IMR-90 (cell line): ENCODE measurements at regions not wholly inside any gene's neighbourhood (a gene's known extent, or its start where the extent isn't known, plus 50 kb on each side); places are given as distances from the start of the nearest gene placed in this dataset.

Experiments
- ATAC-seq: fragments of 200-7000 bp; cut with Tn5 transposase; 2 replicates; pipeline ENCODE4 v1.9.1; 2020; ENCODE audit warnings: low read depth, mild to moderate bottlenecking, moderate library complexity
- BruUV-seq: library from RNA; stranded (reverse); fragments of 400-500 nt; replicated peaks from 2 replicates; lab custom pipeline; 2021; lab: Mats Ljungman, UMichigan
- CTCF ChIA-PET: fragments of 300-600 bp; formaldehyde crosslinking; extraction: SDS; loops from one replicate; lab custom pipeline; 2021; ENCODE audit warnings: antibody characterized with exemption; lab: Yijun Ruan, JAX
- POLR2A ChIA-PET: fragments of 300-600 bp; sonication (Branson Sonifier 250); formaldehyde crosslinking; loops from one replicate; lab custom pipeline; 2022; ENCODE audit warnings: antibody characterized with exemption; ENCODE audit not compliant: unreplicated experiment; lab: Charles Lee
- DNase-seq: peaks from one replicate; pipeline ENCODE4 v3.0.0; 2013
- H2AFZ ChIP-seq: replicated peaks from 2 replicates; pipeline ENCODE3; 2013; ENCODE audit warnings: low read length, mild to moderate bottlenecking; ENCODE audit not compliant: poor library complexity
- H2AK5ac ChIP-seq: 2 replicates; pipeline ENCODE4 v1.6.1; 2013; ENCODE audit warnings: low read depth, low read length, inconsistent platforms
- H2AK9ac ChIP-seq: replicated peaks from 2 replicates; pipeline ENCODE3; 2013; ENCODE audit warnings: mild to moderate bottlenecking, low read depth, low read length, moderate library complexity; ENCODE audit not compliant: poor library complexity
- H2BK120ac ChIP-seq: 2 replicates; pipeline ENCODE4 v1.6.1; 2013; ENCODE audit warnings: low read depth, low read length, inconsistent platforms
- H2BK15ac ChIP-seq: 3 replicates; pipeline ENCODE4 v1.6.1; 2013; ENCODE audit warnings: low read depth, low read length, inconsistent platforms
- H2BK20ac ChIP-seq: 2 replicates; pipeline ENCODE4 v1.6.1; 2013; ENCODE audit warnings: low read depth, mild to moderate bottlenecking, inconsistent platforms, low read length, moderate library complexity
- H2BK5ac ChIP-seq: 2 replicates; pipeline ENCODE4 v1.6.1; 2013; ENCODE audit warnings: mild to moderate bottlenecking, low read depth, low read length, inconsistent platforms; ENCODE audit not compliant: poor library complexity, severe bottlenecking
- H3K14ac ChIP-seq: replicated peaks from 2 replicates; pipeline ENCODE4 v1.6.1; 2013; ENCODE audit warnings: low read depth, low read length, inconsistent platforms
- H3K18ac ChIP-seq: 2 replicates; pipeline ENCODE4 v1.6.1; 2013; ENCODE audit warnings: low read depth, low read length, control low read depth
- H3K23ac ChIP-seq: 2 replicates; pipeline ENCODE4 v1.6.1; 2013; ENCODE audit warnings: low read depth, low read length, inconsistent platforms
- H3K27ac ChIP-seq: 2 replicates; pipeline ENCODE4 v1.5.1; 2013; ENCODE audit warnings: mild to moderate bottlenecking, control low read depth, low read length; ENCODE audit not compliant: insufficient read depth
- H3K27me3 ChIP-seq: 2 replicates; pipeline ENCODE4 v1.6.1; 2013; ENCODE audit warnings: low read length; ENCODE audit not compliant: control insufficient read depth, insufficient read depth
- H3K36me3 ChIP-seq: 2 replicates; pipeline ENCODE4 v1.6.1; 2013; ENCODE audit warnings: low read length, mixed read lengths; ENCODE audit not compliant: control insufficient read depth, insufficient read depth
- H3K4ac ChIP-seq: 2 replicates; pipeline ENCODE4 v1.6.1; 2013; ENCODE audit warnings: low read depth, low read length, inconsistent platforms
- H3K4me1 ChIP-seq: 2 replicates; pipeline ENCODE4 v1.6.1; 2013; ENCODE audit warnings: low read length, mixed read lengths; ENCODE audit not compliant: control insufficient read depth, insufficient read depth
- H3K4me2 ChIP-seq: 2 replicates; pipeline ENCODE4 v1.6.1; 2013; ENCODE audit warnings: low read depth, mild to moderate bottlenecking, control low read depth, low read length, moderate library complexity
- H3K4me3 ChIP-seq: 2 replicates; pipeline ENCODE4 v1.5.1; 2013; ENCODE audit warnings: low read depth, mild to moderate bottlenecking, control low read depth, low read length, moderate library complexity; ENCODE audit not compliant: insufficient read depth
- H3K56ac ChIP-seq: 2 replicates; pipeline ENCODE4 v1.6.1; 2013; ENCODE audit warnings: low read length, inconsistent platforms; ENCODE audit not compliant: insufficient read depth; ENCODE audit errors: extremely low read depth
- H3K79me1 ChIP-seq, 2 experiments: 2 replicates each; pipeline ENCODE4 v1.6.1; 2013; ENCODE audit warnings: low read length in 2 of 2, inconsistent platforms in 1 of 2, low read depth in 1 of 2
- H3K9ac ChIP-seq: 2 replicates; pipeline ENCODE4 v1.6.1; 2013; ENCODE audit warnings: low read depth, low read length, control low read depth
- H3K9me1 ChIP-seq: 2 replicates; pipeline ENCODE4 v1.6.1; 2013; ENCODE audit warnings: low read length, inconsistent platforms; ENCODE audit not compliant: insufficient read depth
- H3K9me3 ChIP-seq: 2 replicates; pipeline ENCODE4 v1.6.1; 2013; ENCODE audit warnings: low read length; ENCODE audit not compliant: control insufficient read depth, insufficient read depth
- H4K20me1 ChIP-seq: 2 replicates; pipeline ENCODE4 v1.6.1; 2013; ENCODE audit warnings: low read length, inconsistent platforms; ENCODE audit not compliant: insufficient read depth
- H4K5ac ChIP-seq: 2 replicates; pipeline ENCODE4 v1.6.1; 2013; ENCODE audit warnings: mild to moderate bottlenecking, low read depth, low read length, control low read depth
- H4K8ac ChIP-seq, 2 experiments: 2 replicates each; pipeline ENCODE4 v1.6.1; 2013; ENCODE audit warnings: low read depth in 2 of 2, low read length in 2 of 2, control low read depth in 1 of 2, inconsistent platforms in 1 of 2
- H4K91ac ChIP-seq: 2 replicates; pipeline ENCODE4 v1.6.1; 2013; ENCODE audit warnings: low read depth, low read length, inconsistent platforms; ENCODE audit not compliant: insufficient read depth
- BHLHE40 ChIP-seq: fragments of 150-350 bp; IDR thresholded peaks from 2 replicates; pipeline ENCODE4 v1.6.1; 2016; ENCODE audit warnings: mild to moderate bottlenecking, low read depth, low read length
- CHD1 ChIP-seq: IDR thresholded peaks from 2 replicates; pipeline ENCODE4 v1.6.1; 2012; ENCODE audit warnings: low read depth, low read length, improper control_type of control experiment
- CTCF ChIP-seq: conservative IDR thresholded peaks from 2 replicates; pipeline ENCODE4 v1.5.1; 2012; ENCODE audit warnings: mild to moderate bottlenecking, low read depth, low read length, improper control_type of control experiment
- FOS ChIP-seq: fragments of 150-350 bp; IDR thresholded peaks from 2 replicates; pipeline ENCODE4 v1.6.1; 2016; ENCODE audit warnings: low read depth, low read length
- MAZ ChIP-seq: IDR thresholded peaks from 2 replicates; pipeline ENCODE4 v1.6.1; 2012; ENCODE audit warnings: low read depth, mild to moderate bottlenecking, low read length, improper control_type of control experiment, moderate library complexity, borderline replicate concordance
- MXI1 ChIP-seq: IDR thresholded peaks from 2 replicates; pipeline ENCODE4 v1.6.1; 2012; ENCODE audit warnings: low read depth, mild to moderate bottlenecking, low read length, moderate library complexity, borderline replicate concordance
- POLR2A ChIP-seq: IDR thresholded peaks from 2 replicates; pipeline ENCODE4 v1.6.1; 2012; ENCODE audit warnings: mild to moderate bottlenecking, low read depth, low read length
- RAD21 ChIP-seq: IDR thresholded peaks from 2 replicates; pipeline ENCODE4 v1.6.1; 2012; ENCODE audit warnings: low read length, improper control_type of control experiment
- RCOR1 ChIP-seq: IDR thresholded peaks from 2 replicates; pipeline ENCODE4 v1.6.1; 2012; ENCODE audit warnings: mild to moderate bottlenecking, low read length, improper control_type of control experiment; ENCODE audit not compliant: insufficient replicate concordance
- USF2 ChIP-seq: fragments of 150-350 bp; IDR thresholded peaks from 2 replicates; pipeline ENCODE4 v1.6.1; 2017; ENCODE audit warnings: mild to moderate bottlenecking, antibody characterized with exemption, low read length, low read depth
- WGBS, 2 experiments: methylation state at CpG; one replicate each; pipeline versions ENCODE4 v1.1.5 to v1.1.7; 2013; ENCODE audit warnings: missing lambda C conversion rate in 2 of 2; ENCODE audit not compliant: insufficient read length in 1 of 2; ENCODE audit errors: extremely low coverage in 2 of 2; 5-methylcytosine and 5-hydroxymethylcytosine counted together
- dilution Hi-C: fragments of 300-500 bp; cut with HindIII; formaldehyde crosslinking; loops from one replicate; pipeline ENCODE4 v1.14.3; 2018; ENCODE audit warnings: low sequenced_read_pairs; ENCODE audit not compliant: unreplicated experiment
- in situ Hi-C: fragments of 300-500 bp; cut with MboI; formaldehyde crosslinking; loops from 3 replicates; pipeline ENCODE4 v1.14.3; 2019; ENCODE audit warnings: low sequenced_read_pairs, inconsistent platforms, mixed read lengths
- intact Hi-C: fragments of 100-400 bp; cut with micrococcal nuclease; formaldehyde crosslinking; loops from 2 replicates; pipeline ENCODE4 v1.10.0; 2022

GRCh38 chr18:68484241-68484640 lies 230.7 kb downstream of the TMX3 start:
- Histone ChIP-seq H3K23ac (no peak overlapping the region), H3K27me3 (no peaks in the 10 kb centered on the region), H3K36me3 (no peaks in the 10 kb centered on the region), H3K4me1 (peaks cover 4% of the 10 kb centered on the region; the same call in 1 of the 2 replicates), H3K4ac (peak overlapping the region; percentile 49), H4K91ac (peak overlapping the region; percentile 4; the same call in 1 of the 2 replicates), H3K9me3 (no peaks in the 10 kb centered on the region), H2BK120ac (peak overlapping the region; percentile 35; the same call in 1 of the 2 replicates), H3K27ac (no peak overlapping the region), H4K8ac (no peak overlapping the region), H4K20me1 (no peaks in the 10 kb centered on the region), H3K79me1 (no peaks in the 10 kb centered on the region), H3K56ac (no peak overlapping the region), H3K14ac (peak overlapping the region; percentile 5), H3K9ac (no peak overlapping the region), H3K9me1 (peaks cover 2% of the 10 kb centered on the region; the same call in 1 of the 2 replicates), H3K18ac (no peak overlapping the region), H2BK15ac (peak overlapping the region; percentile 50; the same call in 1 of the 3 replicates), H3K4me3 (no peak overlapping the region), H2BK20ac (peak overlapping the region; percentile 55), H2AFZ (peak overlapping the region; percentile 55), H2AK9ac (no peak overlapping the region), H3K4me2 (peak overlapping the region; percentile 41; the same call in 1 of the 2 replicates), H2BK5ac (no peak overlapping the region), H2AK5ac (0 out of 2 replicates have a peak overlapping the region, but pooled peaks have one; percentile 11), H4K5ac (no peak overlapping the region)
- peak; percentile 55 for DNase-seq
- intact Hi-C loops = no loop called here
- in situ Hi-C loops = no loop called here
- ChIA-PET CTCF (interaction anchor here (0.6 kb wide), 1 partner anchor 43 kb away, joined by 3 read pairs; no protein-coding TSS in a partner anchor), POLR2A (no interaction called here)
- dilution Hi-C loops = no loop called here
- peak; percentile 46 for ATAC-seq
- WGBS, 2 experiments = no CpG with 5 or more reads among the region's 4 CpGs
- TF ChIP-seq BHLHE40 (no peak), MAZ (no peak), USF2 (no peak), CHD1 (no peak), CTCF (no peak), FOS (no peak), POLR2A (no peak), RAD21 (no peak), MXI1 (no peak), RCOR1 (no peak)
- BruUV-seq = no TSS peak
